Lower leg skin (tissue), 3 donors: ENCODE measurements at regions not wholly inside any gene's neighbourhood (a gene's known extent, or its start where the extent isn't known, plus 50 kb on each side); places are given as distances from the start of the nearest gene placed in this dataset.

Experiments used
- CTCF ChIP-seq, 3 donors: fragments of 450-650 bp; IDR thresholded peaks; one replicate each; pipeline ENCODE4 v1.5.1; 2016; ENCODE audit warnings: antibody characterized with exemption in 3 of 3, mild to moderate bottlenecking in 3 of 3, moderate library complexity in 2 of 3
- POLR2A ChIP-seq, 2 donors: fragments of 450-650 bp; IDR thresholded peaks; one replicate each; pipeline ENCODE4 v1.6.1; 2016 to 2017; ENCODE audit warnings: antibody characterized with exemption in 2 of 2, mild to moderate bottlenecking in 1 of 2, moderate library complexity in 1 of 2

GRCh38 chr4:31059753-31060522 is 339.8 kb downstream of the PCDH7 start:
- TF ChIP-seq POLR2A (IDR thresholded peaks at IDR 0.05) = no peak
- no peak for TF ChIP-seq CTCF (IDR thresholded peaks at IDR 0.05)
